ENCODE measurements at regions not wholly inside any gene's neighbourhood (a gene's known extent, or its start where the extent isn't known, plus 50 kb on each side); places are given as distances from the start of the nearest gene placed in this dataset.

DNA sequence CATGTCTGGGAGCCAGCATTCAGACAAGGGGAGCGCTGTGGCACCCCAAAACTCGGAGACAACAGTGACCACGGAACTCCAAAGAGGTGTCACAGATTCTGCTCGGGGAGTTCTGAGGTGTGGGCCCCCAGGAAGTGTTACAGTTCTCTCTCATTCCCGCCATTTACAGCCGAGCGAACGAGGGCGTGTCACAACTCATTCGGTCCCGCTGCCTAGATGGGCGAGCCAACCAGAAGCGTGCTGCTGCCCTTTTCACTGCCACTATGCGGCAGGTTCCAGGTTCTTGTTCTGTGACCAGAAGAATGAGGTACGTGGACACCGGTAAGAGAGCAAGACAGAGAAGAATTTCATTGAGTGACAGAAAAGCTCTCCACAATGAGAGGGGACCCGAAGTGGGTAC lies 1370.6 kb upstream of the AGA start:
- no peak for TF ChIP-seq CTCF (IDR thresholded peaks at IDR 0.05; ENCODE audit: control insufficient read depth, insufficient read depth, low read depth, low read length, missing control alignments)
- no peak overlapping the region for H3K4me3 ChIP-seq (ENCODE audit: control insufficient read depth, low read depth, low read length)
- DNase-seq (ENCODE audit: low read depth), result no peak

GRCh38 chr4:178814908-178815307 lies 1372.7 kb upstream of the AGA start:
- no peak overlapping the region for H3K4me3 ChIP-seq (ENCODE audit: control insufficient read depth, low read depth, low read length)
- TF ChIP-seq CTCF (IDR thresholded peaks at IDR 0.05; ENCODE audit: control insufficient read depth, insufficient read depth, low read depth, low read length, missing control alignments), result no peak
- no peak for DNase-seq (ENCODE audit: low read depth)

DNA sequence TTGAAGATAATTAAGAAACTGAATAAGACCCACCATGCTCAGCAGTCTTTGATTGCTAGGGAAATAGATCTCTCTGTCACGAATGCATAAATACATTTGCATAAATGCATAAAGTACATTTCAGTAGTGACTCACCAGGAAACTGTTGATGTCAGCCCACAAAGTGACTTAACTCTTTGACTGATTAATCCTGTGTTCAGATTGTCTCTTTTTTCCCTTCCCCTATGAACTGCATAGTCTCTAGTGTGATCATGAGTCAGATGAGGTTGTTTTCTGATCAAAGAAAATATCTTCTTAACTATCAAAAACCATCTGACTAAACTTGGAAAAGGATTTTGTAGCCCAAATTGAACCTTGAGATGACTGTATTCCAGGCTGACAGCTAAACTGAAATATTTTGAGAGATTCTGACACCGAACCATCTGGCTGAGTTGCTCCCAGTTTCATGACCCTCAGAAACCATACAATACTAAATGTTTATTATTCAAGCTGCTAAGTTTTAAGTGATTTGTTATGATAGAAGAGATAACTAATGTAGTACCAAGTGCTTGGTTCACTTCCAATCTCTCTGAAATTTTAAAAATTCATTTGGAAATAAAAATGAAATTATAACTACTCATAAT lies 1381.5 kb upstream of the AGA start:
- no peak for TF ChIP-seq CTCF (IDR thresholded peaks at IDR 0.05; ENCODE audit: control insufficient read depth, insufficient read depth, low read depth, low read length, missing control alignments)
- H3K4me3 ChIP-seq (ENCODE audit: control insufficient read depth, low read depth, low read length), result no peak overlapping the region
- no peak for DNase-seq (ENCODE audit: low read depth)

DNA sequence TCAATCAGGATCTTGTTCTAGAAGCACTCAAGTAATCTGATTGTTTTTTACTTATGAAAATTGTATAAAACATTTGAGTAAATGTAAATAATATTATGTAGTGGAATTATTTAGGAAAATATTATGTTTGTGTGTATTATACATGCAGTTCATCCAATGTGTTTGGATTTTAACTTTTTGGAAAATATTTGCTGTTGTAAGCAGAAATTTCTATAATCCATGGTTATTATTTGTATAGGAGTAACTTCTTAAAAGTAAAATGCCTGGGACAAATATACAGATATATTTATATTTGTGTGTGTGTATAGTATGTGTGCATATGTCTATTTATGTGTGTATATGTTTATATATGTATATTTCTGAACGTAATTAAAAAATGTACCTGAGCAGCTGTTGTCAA lies 1394.6 kb upstream of the AGA start:
- no peak for DNase-seq (ENCODE audit: low read depth)
- H3K4me3 ChIP-seq (ENCODE audit: control insufficient read depth, low read depth, low read length), result no peak overlapping the region
- TF ChIP-seq CTCF (IDR thresholded peaks at IDR 0.05; ENCODE audit: control insufficient read depth, insufficient read depth, low read depth, low read length, missing control alignments), result no peak

GRCh38 chr4:178838776-178839175 lies 1396.5 kb upstream of the AGA start:
- H3K4me3 ChIP-seq (ENCODE audit: control insufficient read depth, low read depth, low read length), result no peak overlapping the region
- TF ChIP-seq CTCF (IDR thresholded peaks at IDR 0.05; ENCODE audit: control insufficient read depth, insufficient read depth, low read depth, low read length, missing control alignments), result no peak
- DNase-seq (ENCODE audit: low read depth), result no peak

GRCh38 chr4:178856139-178856800 lies 1414.0 kb upstream of the AGA start:
- H3K4me3 ChIP-seq (ENCODE audit: control insufficient read depth, low read depth, low read length), result no peak overlapping the region
- TF ChIP-seq CTCF (IDR thresholded peaks at IDR 0.05; ENCODE audit: control insufficient read depth, insufficient read depth, low read depth, low read length, missing control alignments), result no peak
- no peak for DNase-seq (ENCODE audit: low read depth)

Data from AG09309 (cell line).